Natural killer cell (primary cell): ENCODE measurements at regions not wholly inside any gene's neighbourhood (a gene's known extent, or its start where the extent isn't known, plus 50 kb on each side); places are given as distances from the start of the nearest gene placed in this dataset.
"Not testable (repeated sequence)": the region's sequence is repeated elsewhere in the genome, so short reads cannot be mapped to it uniquely, and the experiment has no call there.

Source experiments
- ATAC-seq, 3 donors: fragments of 150-1000 bp in 2 of 3; fragments of 200-7000 bp in 1 of 3; cut with Tn5 transposase; 1 replicate in 1 of 3; 2 replicates in 2 of 3; pipeline ENCODE4 v1.10.0; 2021; ENCODE audit warnings: mild to moderate bottlenecking in 2 of 3, moderate library complexity in 2 of 3
- DNase-seq, 2 donors: peaks; one replicate each; pipeline versions ENCODE4 v3.0.0 to v3.0.0-alpha.2; 2013 to 2021; ENCODE audit warnings: mixed read lengths in 1 of 2
- H3K27ac ChIP-seq: one replicate; pipeline ENCODE4 v1.5.1; 2013; ENCODE audit warnings: mild to moderate bottlenecking, low read length
- H3K27me3 ChIP-seq: one replicate; pipeline ENCODE4 v1.6.1; 2013; ENCODE audit warnings: low read length; ENCODE audit not compliant: control insufficient read depth, insufficient read depth
- H3K36me3 ChIP-seq: one replicate; pipeline ENCODE4 v1.6.1; 2013; ENCODE audit warnings: low read length; ENCODE audit not compliant: control insufficient read depth, insufficient read depth
- H3K4me1 ChIP-seq: one replicate; pipeline ENCODE4 v1.6.1; 2013; ENCODE audit warnings: low read length; ENCODE audit not compliant: control insufficient read depth, insufficient read depth
- H3K4me3 ChIP-seq: one replicate; pipeline ENCODE4 v1.5.1; 2013; ENCODE audit warnings: low read length
- H3K9me3 ChIP-seq: one replicate; pipeline ENCODE4 v1.6.1; 2013; ENCODE audit warnings: low read length; ENCODE audit not compliant: control insufficient read depth, insufficient read depth
- H3K27ac Mint-ChIP-seq, 2 donors: one replicate each; pipeline ENCODE4 v1.8.0; 2022; ENCODE audit warnings: mild to moderate bottlenecking in 2 of 2, mixed read lengths in 2 of 2, moderate library complexity in 1 of 2
- H3K27me3 Mint-ChIP-seq, 2 donors: one replicate each; pipeline ENCODE4 v1.8.0; 2022; ENCODE audit warnings: low read depth in 2 of 2, mixed read lengths in 2 of 2
- H3K36me3 Mint-ChIP-seq: one replicate; pipeline ENCODE4 v1.8.0; 2022; ENCODE audit warnings: mixed read lengths
- H3K4me1 Mint-ChIP-seq, 2 donors: one replicate each; pipeline ENCODE4 v1.8.0; 2022; ENCODE audit warnings: mixed read lengths in 2 of 2
- H3K4me3 Mint-ChIP-seq: one replicate; pipeline ENCODE4 v1.8.0; 2022; ENCODE audit warnings: mild to moderate bottlenecking, moderate library complexity, mixed read lengths
- H3K9me3 Mint-ChIP-seq, 2 donors: one replicate each; pipeline ENCODE4 v1.8.0; 2022; ENCODE audit warnings: mixed read lengths in 2 of 2
- CTCF ChIP-seq: fragments of 200-600 bp; IDR thresholded peaks from one replicate; pipeline ENCODE4 v1.8.0; 2022; ENCODE audit warnings: antibody characterized with exemption
- WGBS: methylation state at CpG from one replicate; pipeline ENCODE4 v1.1.7; 2013; ENCODE audit warnings: missing lambda C conversion rate; ENCODE audit not compliant: insufficient coverage; 5-methylcytosine and 5-hydroxymethylcytosine counted together
- intact Hi-C: fragments of 100-400 bp; cut with micrococcal nuclease; formaldehyde crosslinking; loops from one replicate; pipeline ENCODE4 v1.14.2; 2022

- Mint-ChIP-seq H3K27ac (no peak overlapping the region), H3K36me3 (no peaks in the 10 kb centered on the region), H3K27me3 (peaks cover 11 to 13% of the 10 kb centered on the region in 2 donors), H3K9me3 (no peaks in the 10 kb centered on the region), H3K4me3 (no peak overlapping the region), H3K4me1 (no peaks in the 10 kb centered on the region)
- no peaks in the 10 kb centered on the region for H3K36me3 ChIP-seq
- no peak overlapping the region for H3K27ac ChIP-seq
- no peak for DNase-seq
- TF ChIP-seq CTCF = no peak
- H3K27me3 ChIP-seq = no peaks in the 10 kb centered on the region
- ATAC-seq = no peak
- H3K4me3 ChIP-seq = no peak overlapping the region
- H3K9me3 ChIP-seq = no peaks in the 10 kb centered on the region
- 50% methylated on average over 1 of the region's 3 CpGs for WGBS
- H3K4me1 ChIP-seq = no peaks in the 10 kb centered on the region
- intact Hi-C loops = no loop called here
Measured at GRCh38 chr1:101444381-101444780, 207.6 kb downstream of the S1PR1 start.

- H3K4me3 Mint-ChIP-seq = no peak overlapping the region
- 69% methylated on average over 2 of the region's 2 CpGs for WGBS
- Histone ChIP-seq H3K4me3 (no peak overlapping the region), H3K27ac (no peak overlapping the region), H3K4me1 (no peaks in the 10 kb centered on the region), H3K36me3 (no peaks in the 10 kb centered on the region), H3K27me3 (no peaks in the 10 kb centered on the region), H3K9me3 (no peaks in the 10 kb centered on the region)
- intact Hi-C loops = no loop called here
- no peaks in the 10 kb centered on the region for H3K9me3 Mint-ChIP-seq
- no peak overlapping the region for H3K27ac Mint-ChIP-seq
- no peak for TF ChIP-seq CTCF
- DNase-seq = no peak
- peaks cover 11 to 13% of the 10 kb centered on the region in 2 donors for H3K27me3 Mint-ChIP-seq
- no peaks in the 10 kb centered on the region for H3K4me1 Mint-ChIP-seq
- no peaks in the 10 kb centered on the region for H3K36me3 Mint-ChIP-seq
- no peak for ATAC-seq
Measured at GRCh38 chr1:101444873-101445618, 208.2 kb downstream of the S1PR1 start.

GRCh38 chr1:101448018-101448417 lies 211.2 kb downstream of the S1PR1 start:
- no peak overlapping the region for H3K27ac ChIP-seq
- intact Hi-C loops = no loop called here
- H3K4me1 ChIP-seq = no peaks in the 10 kb centered on the region
- H3K9me3 ChIP-seq = no peaks in the 10 kb centered on the region
- no peaks in the 10 kb centered on the region for H3K27me3 ChIP-seq
- no peak for DNase-seq
- Mint-ChIP-seq H3K4me3 (no peak overlapping the region), H3K9me3 (no peaks in the 10 kb centered on the region), H3K36me3 (no peaks in the 10 kb centered on the region), H3K27ac (no peak overlapping the region), H3K4me1 (peaks cover 0 to 1% of the 10 kb centered on the region in 2 donors), H3K27me3 (peaks cover 8 to 13% of the 10 kb centered on the region in 2 donors)
- no peak overlapping the region for H3K4me3 ChIP-seq
- TF ChIP-seq CTCF = no peak
- no peak for ATAC-seq
- no peaks in the 10 kb centered on the region for H3K36me3 ChIP-seq

- H3K9me3 ChIP-seq, H3K36me3 Mint-ChIP-seq, DNase-seq, H3K4me3 Mint-ChIP-seq, ATAC-seq, H3K9me3 Mint-ChIP-seq, H3K27me3 ChIP-seq, H3K4me3 ChIP-seq, H3K4me1 ChIP-seq, H3K27ac ChIP-seq, H3K27ac Mint-ChIP-seq, H3K36me3 ChIP-seq, intact Hi-C loops: not testable (repeated sequence)
- 98% methylated on average over 3 of the region's 5 CpGs for WGBS
- Mint-ChIP-seq H3K4me1 (peaks cover 14 to 16% of the 10 kb centered on the region in 2 donors), H3K27me3 (peaks cover 8 to 13% of the 10 kb centered on the region in 2 donors)
Measured at GRCh38 chr1:101450691-101451090, 213.9 kb downstream of the S1PR1 start.
